ENCODE measurements at regions not wholly inside any gene's neighbourhood (a gene's known extent, or its start where the extent isn't known, plus 50 kb on each side); places are given as distances from the start of the nearest gene placed in this dataset.

GRCh38 chr11:34755671-34756070 is 134.8 kb downstream of the EHF start:
- BruUV-seq (replicated peaks) = no TSS peak
- H3K79me2 ChIP-seq (ENCODE audit: low read length) = no peaks in the 10 kb centered on the region
- CTCF ChIA-PET = no interaction called here
- no peaks in the 10 kb centered on the region for H3K9me3 ChIP-seq (ENCODE audit: low read length)
- H3K36me3 ChIP-seq (ENCODE audit: low read depth, low read length) = no peaks in the 10 kb centered on the region
- no peak overlapping the region for H3K4me3 ChIP-seq (ENCODE audit: low read length)
- DNase-seq (no peak), ATAC-seq (no peak)
- POLR2A ChIA-PET (ENCODE audit: unreplicated experiment) = interaction anchor here (0.6 kb wide), 1 partner anchor 102 kb away, joined by 5 read pairs; no protein-coding TSS in a partner anchor
- no peak overlapping the region for H3K4me2 ChIP-seq (ENCODE audit: low read length)
- H4K20me1 ChIP-seq (ENCODE audit: low read length) = no peaks in the 10 kb centered on the region
- H2AFZ ChIP-seq (ENCODE audit: low read length) = no peak overlapping the region
- peak overlapping the region; percentile 98 for H3K27ac ChIP-seq (ENCODE audit: low read length)
- peaks cover 5% of the 10 kb centered on the region for H3F3A ChIP-seq (ENCODE audit: low read length, unreplicated experiment)
- TF ChIP-seq EZH2phosphoT487 (IDR thresholded peaks at IDR 0.05; ENCODE audit: borderline replicate concordance, low read length) (no peak), EZH2 (IDR thresholded peaks at IDR 0.05; ENCODE audit: low read length, unreplicated experiment) (no peak), CTCF (conservative IDR thresholded peaks at IDR 0.05; ENCODE audit: low read depth, low read length) (no peak)
- intact Hi-C loops (cut with micrococcal nuclease) = loop anchor here (2.0 to 5.0 kb wide), 3 partner anchors 25 to 169 kb away; no protein-coding TSS in a partner anchor
- H3K9me2 ChIP-seq (replicated peaks; ENCODE audit: low read length) = no peaks in the 10 kb centered on the region
- peaks cover 36% of the 10 kb centered on the region for H3K4me1 ChIP-seq (ENCODE audit: insufficient read depth, low read length)
- peak overlapping the region; percentile 69 for H3K9ac ChIP-seq (ENCODE audit: low read length)
- H3K27me3 ChIP-seq (ENCODE audit: low read length) = no peaks in the 10 kb centered on the region

- no TSS peak for BruUV-seq (replicated peaks)
- H3K9me3 ChIP-seq (ENCODE audit: low read length) = no peaks in the 10 kb centered on the region
- no peak overlapping the region for H3K27ac ChIP-seq (ENCODE audit: low read length)
- no peaks in the 10 kb centered on the region for H3K79me2 ChIP-seq (ENCODE audit: low read length)
- H4K20me1 ChIP-seq (ENCODE audit: low read length) = no peaks in the 10 kb centered on the region
- intact Hi-C loops (cut with micrococcal nuclease) = no loop called here
- H3K4me1 ChIP-seq (ENCODE audit: insufficient read depth, low read length) = peaks cover 48% of the 10 kb centered on the region
- H3F3A ChIP-seq (ENCODE audit: low read length, unreplicated experiment) = peaks cover 5% of the 10 kb centered on the region
- H3K27me3 ChIP-seq (ENCODE audit: low read length) = no peaks in the 10 kb centered on the region
- no peak for DNase-seq
- ChIA-PET CTCF (no interaction called here), POLR2A (ENCODE audit: unreplicated experiment) (interaction anchor here (0.6 kb wide), 1 partner anchor 580 kb away, joined by 14 read pairs; no protein-coding TSS in a partner anchor)
- no peak overlapping the region for H3K9ac ChIP-seq (ENCODE audit: low read length)
- H3K9me2 ChIP-seq (replicated peaks; ENCODE audit: low read length) = no peaks in the 10 kb centered on the region
- TF ChIP-seq CTCF (conservative IDR thresholded peaks at IDR 0.05; ENCODE audit: low read depth, low read length) = no peak
- TF ChIP-seq EZH2 (IDR thresholded peaks at IDR 0.05; ENCODE audit: low read length, unreplicated experiment) = no peak
- TF ChIP-seq EZH2phosphoT487 (IDR thresholded peaks at IDR 0.05; ENCODE audit: borderline replicate concordance, low read length) = no peak
- no peak overlapping the region for H3K4me3 ChIP-seq (ENCODE audit: low read length)
- ATAC-seq = no peak
- H3K4me2 ChIP-seq (ENCODE audit: low read length) = no peak overlapping the region
- no peaks in the 10 kb centered on the region for H3K36me3 ChIP-seq (ENCODE audit: low read depth, low read length)
- no peak overlapping the region for H2AFZ ChIP-seq (ENCODE audit: low read length)
Observed at GRCh38 chr11:34754171-34754823, 133.4 kb downstream of the EHF start.
